HG03139 (cell line): ENCODE measurements at regions not wholly inside any gene's neighbourhood (a gene's known extent, or its start where the extent isn't known, plus 50 kb on each side); places are given as distances from the start of the nearest gene placed in this dataset.
A peak's percentile ranks its signal among the peaks of the same experiment; 100 is the strongest.

ENCODE experiments used
- ATAC-seq: cut with Tn5 transposase; IDR thresholded peaks from one replicate; pipeline ENCODE4 v1.9.1; 2021; ENCODE audit not compliant: unreplicated experiment

- ATAC-seq, result no peak
Measured at GRCh38 chr9:19732441-19732951, 56.3 kb downstream of the SLC24A2 start.

- no peak for ATAC-seq
Measured at GRCh38 chr9:19728101-19728500, 60.7 kb downstream of the SLC24A2 start.

- ATAC-seq, result no peak
Measured at GRCh38 chr9:19725970-19726369, 62.9 kb downstream of the SLC24A2 start.

GRCh38 chr9:19720377-19720776 lies 68.5 kb downstream of the SLC24A2 start:
- no peak for ATAC-seq

GRCh38 chr9:19703702-19704101 lies 85.1 kb downstream of the SLC24A2 start:
- ATAC-seq, result no peak

GRCh38 chr9:19701991-19702390 lies 86.8 kb downstream of the SLC24A2 start:
- no peak for ATAC-seq

GRCh38 chr9:19701274-19701673 lies 87.6 kb downstream of the SLC24A2 start:
- no peak for ATAC-seq

- ATAC-seq, result no peak
Measured at GRCh38 chr9:19700699-19701098, 88.1 kb downstream of the SLC24A2 start.

GRCh38 chr9:19699756-19700155 lies 89.1 kb downstream of the SLC24A2 start:
- no peak for ATAC-seq

GRCh38 chr9:19698960-19699359 lies 89.9 kb downstream of the SLC24A2 start:
- no peak for ATAC-seq

GRCh38 chr9:19694601-19695000 lies 94.2 kb downstream of the SLC24A2 start:
- ATAC-seq, result no peak

GRCh38 chr9:19690128-19690527 lies 98.7 kb downstream of the SLC24A2 start:
- ATAC-seq, result no peak

GRCh38 chr9:19689328-19690101 lies 99.3 kb downstream of the SLC24A2 start:
- ATAC-seq, result no peak

- ATAC-seq, result no peak
Measured at GRCh38 chr9:19683715-19684114, 105.1 kb downstream of the SLC24A2 start.

- no peak for ATAC-seq
Measured at GRCh38 chr9:19682397-19682796, 106.4 kb downstream of the SLC24A2 start.

GRCh38 chr9:19681846-19682245 lies 107.0 kb downstream of the SLC24A2 start:
- ATAC-seq, result no peak

- ATAC-seq, result no peak
Measured at GRCh38 chr9:19677924-19678323, 110.9 kb downstream of the SLC24A2 start.

GRCh38 chr9:19675492-19675891 lies 113.3 kb downstream of the SLC24A2 start:
- ATAC-seq, result no peak

- ATAC-seq, result no peak
Measured at GRCh38 chr9:19666575-19666974, 122.3 kb downstream of the SLC24A2 start.

- peak; percentile 99 for ATAC-seq
Measured at GRCh38 chr9:19665146-19665863, 123.5 kb downstream of the SLC24A2 start.

- no peak for ATAC-seq
Measured at GRCh38 chr9:19663570-19663969, 125.3 kb downstream of the SLC24A2 start.

- ATAC-seq, result no peak
Measured at GRCh38 chr9:19662213-19662612, 126.6 kb downstream of the SLC24A2 start.
